ENCODE measurements at regions not wholly inside any gene's neighbourhood (a gene's known extent, or its start where the extent isn't known, plus 50 kb on each side); places are given as distances from the start of the nearest gene placed in this dataset.

GRCh38 chr7:84546403-84546802 lies 351.8 kb upstream of the SEMA3A start:
- DNase-seq (ENCODE audit: low spot score): no peak

GRCh38 chr7:84538268-84538667 lies 343.7 kb upstream of the SEMA3A start:
- DNase-seq (ENCODE audit: low spot score): no peak

DNA sequence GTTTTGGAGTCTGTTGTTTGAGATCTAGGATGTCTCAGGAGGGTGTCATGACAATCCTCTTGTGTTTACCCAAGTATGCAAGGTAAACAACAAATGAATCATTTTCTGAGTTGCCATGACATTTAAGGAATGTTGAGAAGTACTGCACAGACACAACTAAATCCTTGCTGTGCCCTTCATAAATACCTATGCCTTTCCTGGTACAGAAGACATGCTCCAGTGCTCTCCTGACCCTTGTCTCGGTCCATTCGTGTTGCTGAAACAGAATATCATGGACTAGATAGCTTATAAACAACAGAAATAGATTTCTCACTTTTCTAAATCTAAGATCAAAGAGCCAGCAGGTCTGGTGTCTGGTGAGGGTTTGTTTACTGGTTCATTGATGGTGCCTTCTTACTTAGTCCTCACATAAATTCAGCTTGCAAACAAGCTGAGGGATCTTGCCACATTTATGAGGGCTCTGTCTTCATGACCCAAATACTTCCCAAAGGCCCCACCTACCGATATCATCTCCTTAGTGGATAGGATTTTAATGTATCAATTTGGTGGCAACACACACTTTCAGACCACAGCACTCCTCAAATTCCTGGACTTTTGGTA lies 341.8 kb upstream of the SEMA3A start:
- DNase-seq (ENCODE audit: low spot score): peak; percentile 90

- DNase-seq (ENCODE audit: low spot score): peak; percentile 34
These were observed 341.1 kb upstream of the SEMA3A start for GRCh38 chr7:84535580-84536270.

GRCh38 chr7:84533182-84533581 lies 338.6 kb upstream of the SEMA3A start:
- no peak for DNase-seq (ENCODE audit: low spot score)

GRCh38 chr7:84532196-84532595 lies 337.6 kb upstream of the SEMA3A start:
- peak; percentile 59 for DNase-seq (ENCODE audit: low spot score)

DNA sequence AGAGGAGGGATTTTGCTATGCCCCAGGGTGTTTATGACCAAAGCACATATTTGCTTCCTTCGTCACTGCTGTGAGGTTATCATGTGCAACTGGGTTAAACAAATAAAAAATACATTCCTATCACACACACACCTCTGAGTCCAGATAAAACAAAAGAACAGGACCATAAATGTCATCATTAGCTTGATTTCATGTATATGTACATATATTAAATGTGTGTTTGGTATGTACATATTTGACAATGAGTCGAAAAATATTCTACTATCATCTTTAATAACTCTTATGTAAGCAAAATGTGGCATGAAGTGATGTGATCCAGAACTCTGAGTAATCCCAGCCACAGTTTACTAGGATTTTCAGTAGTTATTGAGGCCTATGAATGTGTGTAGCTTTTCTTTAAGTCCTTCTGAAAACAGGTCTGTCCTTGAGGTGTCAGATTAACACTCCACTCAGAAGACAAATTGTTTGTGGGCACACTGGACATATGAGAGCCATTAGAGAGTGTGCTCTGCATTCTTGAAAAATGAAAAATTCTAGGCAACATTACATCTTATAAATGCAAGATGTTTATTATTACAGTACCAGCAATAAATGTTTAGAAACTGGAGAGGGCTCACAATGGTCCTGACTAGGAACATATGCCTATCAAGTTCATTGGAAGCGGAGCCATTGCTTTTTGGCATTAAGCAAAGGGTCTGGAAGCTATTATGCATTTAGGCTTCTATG lies 335.1 kb upstream of the SEMA3A start:
- peak; percentile 84 for DNase-seq (ENCODE audit: low spot score)

GRCh38 chr7:84528756-84529479 lies 334.3 kb upstream of the SEMA3A start:
- DNase-seq (ENCODE audit: low spot score): no peak

DNA sequence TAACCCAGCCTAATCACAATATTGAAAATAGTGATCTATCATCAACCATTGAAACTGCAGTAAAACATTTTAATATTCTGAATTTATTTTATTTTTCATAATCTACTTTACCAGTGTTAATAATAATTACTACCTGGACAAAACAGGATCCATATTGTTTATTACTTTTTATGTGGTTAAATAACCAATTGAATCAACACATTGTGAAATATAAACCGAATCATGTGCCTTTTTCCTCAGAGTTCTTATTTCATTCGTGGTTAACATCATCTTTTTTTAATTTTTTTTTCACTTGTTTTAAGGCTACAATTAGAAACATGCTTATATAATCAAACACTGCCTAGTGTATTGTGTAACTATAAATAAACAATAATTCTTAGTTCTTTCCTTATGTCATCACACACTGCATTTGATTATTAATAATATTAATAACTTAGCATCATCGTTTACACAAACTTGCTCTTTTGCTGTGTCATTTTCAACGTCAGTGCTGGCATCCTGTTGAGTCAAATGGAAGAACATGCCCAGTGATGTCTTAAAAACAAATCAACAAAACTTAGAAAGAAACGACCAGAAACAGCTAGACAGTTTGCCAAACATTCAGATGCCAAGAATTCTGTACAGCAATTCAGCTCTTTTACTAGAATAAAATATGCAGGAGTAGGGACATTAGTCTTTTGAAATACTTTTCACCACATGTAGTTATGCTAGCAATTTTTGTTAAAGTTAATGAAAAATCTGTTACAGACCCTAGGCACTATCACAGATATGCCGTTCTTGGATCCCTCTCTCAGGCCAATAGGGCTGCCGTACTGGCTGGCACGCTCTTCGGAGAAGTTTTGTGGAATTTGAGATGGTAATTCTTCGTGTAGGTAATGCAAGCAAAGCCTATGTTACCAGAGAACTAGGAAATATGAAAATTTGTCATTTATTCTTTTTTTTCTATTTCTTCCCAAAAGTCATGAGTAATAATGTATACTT lies 330.4 kb upstream of the SEMA3A start:
- peak; percentile 29 for DNase-seq (ENCODE audit: low spot score)

GRCh38 chr7:84513061-84513460 lies 318.5 kb upstream of the SEMA3A start:
- DNase-seq (ENCODE audit: low spot score): no peak

DNA sequence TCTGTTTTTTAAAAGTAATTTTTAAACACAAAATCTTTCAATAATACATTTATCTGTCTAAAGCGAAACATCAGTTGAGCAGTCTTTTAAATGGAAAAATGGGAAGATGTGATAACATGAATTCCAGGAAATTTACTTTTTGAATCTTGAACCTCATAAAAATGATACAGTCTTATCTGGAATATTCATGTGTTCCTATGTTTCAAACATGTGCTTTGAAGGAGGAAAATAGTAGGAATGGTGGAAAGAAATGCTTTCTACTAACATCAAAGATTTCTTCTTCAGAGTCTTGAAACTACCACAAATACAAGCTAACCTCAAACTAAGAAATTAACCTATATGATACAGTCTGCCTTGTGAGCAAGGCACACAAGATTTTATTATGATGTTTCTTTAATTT lies 317.5 kb upstream of the SEMA3A start:
- DNase-seq (ENCODE audit: low spot score): no peak

DNA sequence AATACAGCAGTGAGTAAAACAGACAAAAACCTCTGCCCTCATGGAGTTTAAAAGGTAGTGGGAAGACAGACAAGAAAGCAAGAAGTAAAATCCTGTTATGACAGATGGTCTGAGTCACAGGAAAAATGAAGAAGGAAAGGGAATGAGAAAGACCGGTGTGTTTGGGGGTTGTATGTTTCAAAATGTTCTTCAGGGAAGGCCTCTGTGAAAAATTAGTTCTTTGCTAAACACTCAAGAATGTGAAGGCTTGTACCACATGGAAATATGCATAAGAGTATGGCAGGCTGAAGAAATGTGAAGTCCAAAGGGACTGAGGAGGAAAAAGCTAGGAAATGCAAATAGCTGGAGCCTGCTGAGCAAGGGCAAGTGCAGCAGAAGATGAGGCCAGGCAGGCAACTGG lies 315.9 kb upstream of the SEMA3A start:
- peak; percentile 53 for DNase-seq (ENCODE audit: low spot score)

DNA sequence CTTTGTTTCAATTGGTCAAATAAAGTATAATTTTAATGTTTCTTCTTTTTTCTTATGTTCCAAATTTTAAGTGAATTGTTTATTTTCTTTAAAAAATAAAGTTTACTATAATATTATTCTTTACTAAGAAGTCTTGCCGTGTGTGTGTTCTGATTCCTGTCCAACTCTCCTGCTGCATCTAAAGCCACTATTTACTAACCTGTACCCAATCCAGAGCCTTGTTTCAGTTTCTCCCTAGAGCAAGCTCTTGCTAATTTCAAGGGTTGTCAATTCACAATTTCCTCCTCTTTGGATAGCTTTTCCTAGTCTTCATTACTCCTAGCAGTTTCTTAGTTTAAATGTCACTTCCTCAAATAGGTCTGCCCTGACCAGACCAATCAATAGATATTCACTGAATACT lies 314.9 kb upstream of the SEMA3A start:
- no peak for DNase-seq (ENCODE audit: low spot score)

DNA sequence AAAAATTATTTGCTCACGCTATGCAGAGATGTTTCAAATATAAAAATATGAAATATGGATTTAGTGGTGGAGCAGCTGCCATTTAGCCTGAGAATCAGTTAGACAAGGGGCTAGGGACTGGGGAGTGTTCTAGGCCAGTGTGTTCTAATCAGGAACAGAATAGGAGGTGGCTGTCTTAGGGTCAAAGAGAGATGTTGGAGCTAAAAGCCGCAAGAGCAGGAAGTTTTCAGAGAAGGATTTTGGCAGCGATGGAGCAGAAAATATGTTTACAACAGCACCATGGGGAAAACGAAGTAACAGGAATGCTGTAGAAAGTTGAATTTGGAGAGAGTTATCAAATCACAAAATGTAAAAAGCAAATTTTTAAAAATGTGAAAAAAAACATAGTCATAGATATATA lies 314.0 kb upstream of the SEMA3A start:
- DNase-seq (ENCODE audit: low spot score): no peak

DNA sequence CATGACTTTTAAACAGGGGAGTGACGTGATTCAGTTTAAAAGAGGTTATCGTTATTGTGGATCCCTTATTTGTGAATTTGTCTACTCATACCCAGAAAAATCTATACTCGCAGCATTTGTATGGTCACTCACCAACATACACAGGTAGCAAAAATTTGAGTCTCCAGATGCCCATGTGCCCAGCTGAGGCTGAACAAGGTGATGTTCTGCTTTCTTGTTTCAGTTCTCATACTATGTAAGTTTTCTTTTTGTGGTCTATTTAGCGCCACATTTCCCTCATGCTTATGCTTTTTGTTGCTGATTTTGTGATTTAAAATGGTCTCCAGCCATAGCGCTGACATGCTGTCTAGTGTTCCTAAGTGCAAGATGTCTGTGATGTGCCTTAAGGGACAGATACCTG lies 312.9 kb upstream of the SEMA3A start:
- no peak for DNase-seq (ENCODE audit: low spot score)

DNA sequence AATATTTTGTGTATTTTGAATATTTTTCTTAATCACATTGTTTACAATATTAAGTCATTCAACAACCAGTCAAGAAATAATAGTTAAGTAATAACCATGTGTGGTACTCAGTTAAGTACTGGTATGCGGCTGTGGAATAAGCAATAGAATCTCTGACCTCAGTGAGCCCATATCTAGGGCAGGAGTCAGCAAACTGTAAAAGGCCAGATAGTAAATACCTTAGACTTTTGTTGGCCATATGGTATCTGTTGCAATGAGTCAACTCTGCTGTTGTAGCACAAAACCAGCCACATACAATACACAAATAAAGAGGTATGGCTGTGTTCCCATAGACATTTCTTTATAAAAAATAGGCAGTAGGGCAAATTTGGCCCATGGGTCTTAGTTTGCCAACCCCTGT lies 311.6 kb upstream of the SEMA3A start:
- peak; percentile 43 for DNase-seq (ENCODE audit: low spot score)

GRCh38 chr7:84502239-84502638 lies 307.6 kb upstream of the SEMA3A start:
- DNase-seq (ENCODE audit: low spot score): no peak

- no peak for DNase-seq (ENCODE audit: low spot score)
These were observed 303.3 kb upstream of the SEMA3A start for GRCh38 chr7:84497873-84498272.

DNA sequence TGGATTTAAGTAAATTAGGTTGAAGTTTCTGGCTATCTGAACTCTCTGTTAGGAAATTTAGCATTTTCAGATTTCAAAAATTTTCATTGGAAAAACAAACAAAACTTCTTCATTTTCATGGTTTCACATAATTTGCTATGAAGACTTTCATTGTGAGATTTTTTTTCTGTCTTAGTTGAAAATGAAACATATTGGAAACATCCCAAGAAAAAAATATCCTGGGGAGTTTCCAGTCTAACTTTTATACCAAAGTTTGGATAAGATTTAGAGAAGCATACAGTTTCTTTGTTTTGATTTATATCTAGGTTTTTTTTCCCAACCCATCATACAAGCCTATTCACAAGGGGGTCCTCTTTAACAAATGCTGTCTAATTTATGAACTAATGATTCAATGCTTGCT lies 300.5 kb upstream of the SEMA3A start:
- DNase-seq (ENCODE audit: low spot score): no peak

DNA sequence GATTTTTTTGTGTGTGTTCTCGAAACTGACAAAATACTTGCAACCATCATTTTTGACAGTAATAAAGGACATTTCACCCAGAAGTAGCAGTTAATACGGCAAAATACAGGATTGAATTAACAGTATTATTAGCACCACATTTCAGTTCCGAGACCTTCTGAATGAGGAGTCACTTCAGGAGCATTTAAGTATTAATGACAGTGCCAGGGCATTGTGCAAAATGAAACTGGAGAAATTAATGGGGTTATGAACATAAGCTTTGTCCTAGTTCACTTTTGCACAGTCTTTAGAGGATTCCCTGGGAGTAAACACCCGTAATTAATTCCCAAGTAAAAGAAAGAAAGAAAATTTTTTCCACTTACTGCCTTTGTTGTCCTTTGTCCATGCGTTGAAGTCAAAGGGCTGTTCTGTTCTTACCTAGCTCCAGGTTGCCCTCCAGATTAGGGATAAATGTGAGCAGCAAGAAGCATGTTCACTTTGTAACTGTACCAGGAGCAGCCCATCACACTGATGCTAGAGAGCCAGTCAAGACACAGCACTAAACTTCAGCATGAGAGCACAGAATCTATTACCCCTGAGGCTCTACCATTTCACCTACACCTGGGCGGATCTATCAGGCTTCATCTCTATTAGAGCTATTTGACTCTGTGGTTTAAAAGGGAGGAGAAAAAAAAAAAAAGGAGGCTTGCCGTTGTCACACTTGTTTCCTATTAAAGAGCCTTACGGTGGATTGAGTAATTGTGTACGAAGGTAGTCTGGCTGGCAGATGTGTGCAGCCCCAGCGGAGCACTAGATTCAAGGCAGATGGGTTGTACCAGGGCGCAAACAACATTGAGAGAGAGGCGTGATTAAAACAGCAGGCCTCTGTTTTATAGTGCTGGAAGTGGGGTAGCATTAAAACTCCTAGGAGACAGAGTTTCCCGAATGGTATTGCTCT lies 297.8 kb upstream of the SEMA3A start:
- DNase-seq (ENCODE audit: low spot score): no peak
